ENCODE measurements at regions not wholly inside any gene's neighbourhood (a gene's known extent, or its start where the extent isn't known, plus 50 kb on each side); places are given as distances from the start of the nearest gene placed in this dataset.

DNA sequence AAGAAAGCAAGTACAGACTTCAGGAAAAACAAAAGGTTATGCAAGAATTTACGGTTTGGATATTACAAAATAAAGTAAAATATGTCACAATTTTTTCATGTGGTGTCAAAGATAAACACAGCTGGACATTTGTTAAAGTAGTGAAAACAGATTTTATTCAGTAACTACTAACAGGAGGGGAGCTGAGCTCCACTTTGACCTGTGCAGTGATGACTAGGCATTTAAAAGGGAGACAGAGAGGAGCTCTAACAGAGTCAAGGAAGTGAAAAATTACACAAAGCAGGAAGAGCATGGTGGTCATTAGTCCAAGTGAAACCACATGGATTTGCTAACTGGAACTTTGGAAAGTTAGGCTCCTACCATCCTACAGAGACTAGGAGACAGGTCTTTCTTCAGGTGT, 263.6 kb upstream of the PCSK5 start:
- TF ChIP-seq, protein P1, sequence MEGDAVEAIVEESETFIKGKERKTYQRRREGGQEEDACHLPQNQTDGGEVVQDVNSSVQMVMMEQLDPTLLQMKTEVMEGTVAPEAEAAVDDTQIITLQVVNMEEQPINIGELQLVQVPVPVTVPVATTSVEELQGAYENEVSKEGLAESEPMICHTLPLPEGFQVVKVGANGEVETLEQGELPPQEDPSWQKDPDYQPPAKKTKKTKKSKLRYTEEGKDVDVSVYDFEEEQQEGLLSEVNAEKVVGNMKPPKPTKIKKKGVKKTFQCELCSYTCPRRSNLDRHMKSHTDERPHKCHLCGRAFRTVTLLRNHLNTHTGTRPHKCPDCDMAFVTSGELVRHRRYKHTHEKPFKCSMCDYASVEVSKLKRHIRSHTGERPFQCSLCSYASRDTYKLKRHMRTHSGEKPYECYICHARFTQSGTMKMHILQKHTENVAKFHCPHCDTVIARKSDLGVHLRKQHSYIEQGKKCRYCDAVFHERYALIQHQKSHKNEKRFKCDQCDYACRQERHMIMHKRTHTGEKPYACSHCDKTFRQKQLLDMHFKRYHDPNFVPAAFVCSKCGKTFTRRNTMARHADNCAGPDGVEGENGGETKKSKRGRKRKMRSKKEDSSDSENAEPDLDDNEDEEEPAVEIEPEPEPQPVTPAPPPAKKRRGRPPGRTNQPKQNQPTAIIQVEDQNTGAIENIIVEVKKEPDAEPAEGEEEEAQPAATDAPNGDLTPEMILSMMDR (IDR thresholded peaks at IDR 0.05; ENCODE audit: low read length, missing control alignments): no peak
- H3K4me3 ChIP-seq (replicated peaks; ENCODE audit: low read depth, low read length): no peak overlapping the region
- no peak for DNase-seq (ENCODE audit: low read depth)

DNA sequence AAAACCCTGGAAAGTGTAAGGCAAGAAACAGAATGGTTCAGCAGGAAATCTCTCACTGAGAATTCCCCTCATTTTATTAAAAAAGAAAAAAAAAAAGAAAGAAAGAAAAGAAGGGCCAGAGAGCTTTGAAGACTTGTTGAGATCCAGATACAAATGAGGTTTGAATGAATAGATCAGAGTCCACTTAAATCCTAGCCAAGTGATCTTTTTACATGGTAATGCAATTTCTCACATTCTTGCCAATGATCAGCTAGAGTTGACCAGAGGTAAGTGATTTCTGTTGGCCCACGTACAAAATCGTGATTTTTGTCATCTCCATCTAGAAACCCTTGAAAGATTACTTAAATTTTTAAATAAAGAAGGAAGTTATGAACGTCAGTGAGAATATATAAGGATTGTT, 261.5 kb upstream of the PCSK5 start:
- no peak overlapping the region for H3K4me3 ChIP-seq (replicated peaks; ENCODE audit: low read depth, low read length)
- TF ChIP-seq, protein P1 (IDR thresholded peaks at IDR 0.05; ENCODE audit: low read length, missing control alignments): no peak
- no peak for DNase-seq (ENCODE audit: low read depth)

DNA sequence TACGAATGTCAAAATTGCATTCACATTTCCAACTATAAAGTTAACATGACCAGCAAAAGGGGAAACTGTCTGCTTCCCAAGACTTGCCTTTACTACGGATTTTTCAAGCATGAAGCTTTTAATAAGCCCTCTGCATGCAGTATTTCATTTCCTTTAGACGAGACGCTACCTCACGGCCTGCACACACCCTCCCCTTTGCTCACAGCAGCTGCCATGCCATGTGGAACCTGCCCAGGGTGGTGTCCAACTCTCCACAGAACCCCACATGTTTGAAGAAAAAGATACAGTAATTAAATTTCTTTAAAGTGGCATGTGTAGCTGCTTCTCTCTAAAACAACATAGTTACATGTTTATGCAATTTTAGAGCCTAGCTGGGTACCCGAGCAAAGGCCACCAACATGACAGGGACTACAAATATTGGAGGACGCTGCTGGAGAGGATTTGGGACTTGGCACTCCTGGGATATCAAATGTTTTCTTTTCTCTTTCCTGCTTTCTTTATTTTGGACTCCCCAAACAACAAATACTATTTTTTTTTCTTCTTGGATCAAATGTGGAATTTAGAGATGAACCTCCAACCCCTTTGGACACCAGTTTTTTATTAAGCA, 256.9 kb upstream of the PCSK5 start:
- H3K4me3 ChIP-seq (replicated peaks; ENCODE audit: low read depth, low read length): no peak overlapping the region
- no peak for DNase-seq (ENCODE audit: low read depth)
- TF ChIP-seq, protein P1 (IDR thresholded peaks at IDR 0.05; ENCODE audit: low read length, missing control alignments): no peak

DNA sequence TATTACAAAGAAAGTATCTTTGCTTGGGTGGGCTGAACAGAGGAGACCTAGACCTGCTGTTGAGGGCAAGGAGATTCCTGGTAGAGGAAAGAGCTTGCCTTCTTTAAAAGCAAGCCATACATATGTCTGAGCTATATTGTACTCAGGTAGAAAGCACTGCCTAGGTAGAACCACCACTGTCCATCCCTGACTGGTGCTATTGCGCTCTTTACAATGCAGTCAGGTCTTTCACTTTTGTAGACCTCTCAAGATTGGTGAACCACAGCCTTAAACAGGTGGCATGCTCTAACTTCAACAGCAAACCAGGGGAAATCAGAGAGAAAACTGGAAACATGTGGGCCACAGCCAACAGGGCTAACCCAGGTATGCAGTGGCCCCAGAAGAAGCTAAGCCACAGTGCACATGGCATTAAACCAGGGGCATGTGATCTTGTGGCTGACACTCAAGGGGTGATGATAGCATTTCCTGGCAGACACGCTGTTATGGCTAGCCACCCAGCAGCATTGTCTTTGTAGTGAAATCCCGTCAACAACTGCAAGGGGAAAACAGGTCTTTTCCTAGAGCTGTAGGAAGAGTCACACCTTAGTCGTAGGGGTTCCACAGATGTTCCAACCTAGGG, 253.9 kb upstream of the PCSK5 start:
- TF ChIP-seq, protein P1 (IDR thresholded peaks at IDR 0.05; ENCODE audit: low read length, missing control alignments): no peak
- H3K4me3 ChIP-seq (replicated peaks; ENCODE audit: low read depth, low read length): no peak overlapping the region
- no peak for DNase-seq (ENCODE audit: low read depth)

DNA sequence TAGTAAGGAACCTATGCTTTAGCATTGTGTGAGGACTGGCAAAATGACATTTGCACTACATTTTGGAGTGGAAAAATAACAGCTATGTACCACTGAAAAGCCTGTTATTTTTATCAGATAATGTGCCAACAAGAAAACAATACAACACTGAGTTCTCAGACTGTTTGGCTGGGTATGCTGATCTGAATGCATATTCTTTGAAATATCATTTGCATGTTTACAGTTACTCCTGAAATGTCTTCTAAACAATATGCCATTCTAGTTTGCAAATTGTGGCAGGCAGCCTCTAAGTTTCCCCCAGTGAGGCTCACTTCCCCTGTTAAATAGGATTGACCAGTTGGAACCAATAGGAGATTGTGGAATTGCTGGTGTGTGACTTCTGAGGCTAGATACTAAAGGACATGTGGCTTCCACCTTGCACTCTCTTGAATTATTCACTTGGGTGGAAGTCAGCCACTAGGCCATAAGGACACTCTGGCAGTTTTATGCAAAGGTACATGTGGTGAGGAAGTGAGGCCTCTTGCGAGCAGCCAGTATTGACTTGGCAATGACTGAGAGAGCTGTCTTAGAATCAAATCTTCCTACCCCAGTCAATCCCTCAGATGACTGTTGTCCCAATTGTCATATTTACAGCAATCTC, 250.4 kb upstream of the PCSK5 start:
- TF ChIP-seq, protein P1 (IDR thresholded peaks at IDR 0.05; ENCODE audit: low read length, missing control alignments): no peak
- no peak for DNase-seq (ENCODE audit: low read depth)
- no peak overlapping the region for H3K4me3 ChIP-seq (replicated peaks; ENCODE audit: low read depth, low read length)

DNA sequence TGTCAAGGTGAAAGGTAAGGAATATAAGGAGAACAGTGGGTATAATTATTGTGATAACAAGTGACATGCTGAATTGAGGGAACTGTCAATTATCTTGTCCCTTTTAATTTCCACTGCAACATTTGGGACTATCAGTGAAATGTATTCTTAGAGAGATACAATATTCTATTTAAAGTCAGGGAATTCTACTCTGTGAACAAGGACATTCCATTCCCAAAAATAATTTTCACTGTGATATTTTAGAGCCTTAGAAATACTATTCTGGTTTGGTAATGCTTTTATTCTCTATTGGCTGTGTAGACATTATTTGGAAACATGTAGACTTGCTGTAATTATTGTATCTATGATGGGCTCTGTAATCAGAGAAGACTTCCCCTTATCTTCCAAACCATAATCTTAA, 248.0 kb upstream of the PCSK5 start:
- DNase-seq (ENCODE audit: low read depth): no peak
- H3K4me3 ChIP-seq (replicated peaks; ENCODE audit: low read depth, low read length): no peak overlapping the region
- TF ChIP-seq, protein P1 (IDR thresholded peaks at IDR 0.05; ENCODE audit: low read length, missing control alignments): no peak
